DOHH2 (cell line): ENCODE measurements at regions not wholly inside any gene's neighbourhood (a gene's known extent, or its start where the extent isn't known, plus 50 kb on each side); places are given as distances from the start of the nearest gene placed in this dataset.
"Not testable (repeated sequence)": the region's sequence is repeated elsewhere in the genome, so short reads cannot be mapped to it uniquely, and the experiment has no call there.

Experiments used
- H3F3A ChIP-seq: fragments of 200-600 bp; sonication (generic), shearing (Covaris generic); 2 replicates; pipeline ENCODE4 v1.6.0; 2016; ENCODE audit warnings: antibody characterized with exemption, mild to moderate bottlenecking; ENCODE audit not compliant: control insufficient read depth, insufficient read depth
- H3K27ac ChIP-seq: fragments of 200-600 bp; sonication (generic); 2 replicates; pipeline ENCODE4 v1.5.1; 2014; ENCODE audit warnings: low read depth, mild to moderate bottlenecking, low read length, moderate library complexity
- H3K27me3 ChIP-seq: fragments of 200-600 bp; sonication (generic); 2 replicates; pipeline ENCODE4 v1.6.1; 2014; ENCODE audit warnings: mild to moderate bottlenecking, low read length, mixed read lengths; ENCODE audit not compliant: control insufficient read depth
- H3K36me3 ChIP-seq: fragments of 200-600 bp; sonication (generic); 2 replicates; pipeline ENCODE4 v1.6.1; 2014; ENCODE audit warnings: mild to moderate bottlenecking, low read length, moderate library complexity, mixed read lengths; ENCODE audit not compliant: control insufficient read depth
- H3K4me1 ChIP-seq: fragments of 200-600 bp; sonication (generic); 2 replicates; pipeline ENCODE4 v1.6.1; 2014; ENCODE audit warnings: mild to moderate bottlenecking, low read length, mixed read lengths; ENCODE audit not compliant: control insufficient read depth
- H3K4me2 ChIP-seq: fragments of 200-600 bp; sonication (generic); 2 replicates; pipeline ENCODE4 v1.6.0; 2014; ENCODE audit warnings: mild to moderate bottlenecking, low read length, moderate library complexity
- H3K4me3 ChIP-seq: fragments of 200-600 bp; sonication (generic); 2 replicates; pipeline ENCODE4 v1.5.1; 2014; ENCODE audit warnings: mild to moderate bottlenecking, low read length, mixed read lengths
- H3K79me2 ChIP-seq: fragments of 200-600 bp; sonication (generic); 2 replicates; pipeline ENCODE4 v1.6.1; 2014; ENCODE audit warnings: mild to moderate bottlenecking, low read length, mixed read lengths; ENCODE audit not compliant: control insufficient read depth
- H3K9me2 ChIP-seq: fragments of 200-600 bp; sonication (generic); replicated peaks from 2 replicates; pipeline ENCODE4 v1.6.1; 2014; ENCODE audit warnings: mild to moderate bottlenecking, low read length, mixed read lengths; ENCODE audit not compliant: control insufficient read depth
- H3K9me3 ChIP-seq: fragments of 200-600 bp; sonication (generic); 2 replicates; pipeline ENCODE4 v1.6.1; 2014; ENCODE audit warnings: antibody characterized with exemption, low read length, mixed read lengths; ENCODE audit not compliant: control insufficient read depth, insufficient read depth
- H4K20me1 ChIP-seq: fragments of 200-600 bp; sonication (generic); 2 replicates; pipeline ENCODE4 v1.6.0; 2014; ENCODE audit warnings: low read depth, mild to moderate bottlenecking, antibody characterized with exemption, low read length, moderate library complexity; ENCODE audit not compliant: control insufficient read depth, insufficient read depth
- EZH2phosphoT487 ChIP-seq: fragments of 200-600 bp; sonication (generic); IDR thresholded peaks from 2 replicates; pipeline ENCODE4 v1.6.1; 2017; ENCODE audit warnings: borderline replicate concordance, mild to moderate bottlenecking, antibody characterized with exemption, low read length, moderate library complexity, mixed read lengths
- TF ChIP-seq, protein P1 (sequence below): fragments of 200-600 bp; sonication (generic); IDR thresholded peaks from one replicate; pipeline ENCODE4 v1.5.1; 2014; ENCODE audit warnings: antibody characterized with exemption, mild to moderate bottlenecking, low read depth, low read length; ENCODE audit not compliant: poor library complexity, severe bottlenecking

DNA sequence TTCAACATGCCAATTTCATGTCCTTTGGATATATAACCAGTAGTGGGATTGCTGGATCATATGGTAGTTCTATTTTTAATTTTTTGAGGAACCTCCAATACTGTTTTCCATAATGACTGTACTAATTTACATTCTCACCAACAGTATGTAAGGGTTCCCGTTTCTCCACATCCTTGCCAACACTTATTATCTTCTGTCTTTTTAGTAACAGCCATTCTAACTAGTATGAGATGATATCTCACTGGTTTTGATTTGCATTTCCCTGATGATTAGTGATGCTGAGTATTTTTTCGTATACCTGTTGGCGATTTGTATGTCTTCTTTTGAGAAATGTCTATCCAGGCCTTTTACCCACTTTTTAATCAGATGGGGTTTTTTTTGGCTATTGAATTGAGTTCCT is 133.5 kb upstream of the MED14 start:
- Histone ChIP-seq H3K4me3 (no peak overlapping the region), H3K9me2 (no peaks in the 10 kb centered on the region), H3F3A (no peaks in the 10 kb centered on the region), H4K20me1 (no peaks in the 10 kb centered on the region), H3K36me3 (no peaks in the 10 kb centered on the region), H3K79me2 (no peaks in the 10 kb centered on the region), H3K4me2 (no peak overlapping the region), H3K4me1 (no peaks in the 10 kb centered on the region), H3K9me3 (no peaks in the 10 kb centered on the region), H3K27me3 (no peaks in the 10 kb centered on the region), H3K27ac (no peak overlapping the region)
- no peak for TF ChIP-seq EZH2phosphoT487
- TF ChIP-seq, protein P1, sequence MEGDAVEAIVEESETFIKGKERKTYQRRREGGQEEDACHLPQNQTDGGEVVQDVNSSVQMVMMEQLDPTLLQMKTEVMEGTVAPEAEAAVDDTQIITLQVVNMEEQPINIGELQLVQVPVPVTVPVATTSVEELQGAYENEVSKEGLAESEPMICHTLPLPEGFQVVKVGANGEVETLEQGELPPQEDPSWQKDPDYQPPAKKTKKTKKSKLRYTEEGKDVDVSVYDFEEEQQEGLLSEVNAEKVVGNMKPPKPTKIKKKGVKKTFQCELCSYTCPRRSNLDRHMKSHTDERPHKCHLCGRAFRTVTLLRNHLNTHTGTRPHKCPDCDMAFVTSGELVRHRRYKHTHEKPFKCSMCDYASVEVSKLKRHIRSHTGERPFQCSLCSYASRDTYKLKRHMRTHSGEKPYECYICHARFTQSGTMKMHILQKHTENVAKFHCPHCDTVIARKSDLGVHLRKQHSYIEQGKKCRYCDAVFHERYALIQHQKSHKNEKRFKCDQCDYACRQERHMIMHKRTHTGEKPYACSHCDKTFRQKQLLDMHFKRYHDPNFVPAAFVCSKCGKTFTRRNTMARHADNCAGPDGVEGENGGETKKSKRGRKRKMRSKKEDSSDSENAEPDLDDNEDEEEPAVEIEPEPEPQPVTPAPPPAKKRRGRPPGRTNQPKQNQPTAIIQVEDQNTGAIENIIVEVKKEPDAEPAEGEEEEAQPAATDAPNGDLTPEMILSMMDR = no peak

DNA sequence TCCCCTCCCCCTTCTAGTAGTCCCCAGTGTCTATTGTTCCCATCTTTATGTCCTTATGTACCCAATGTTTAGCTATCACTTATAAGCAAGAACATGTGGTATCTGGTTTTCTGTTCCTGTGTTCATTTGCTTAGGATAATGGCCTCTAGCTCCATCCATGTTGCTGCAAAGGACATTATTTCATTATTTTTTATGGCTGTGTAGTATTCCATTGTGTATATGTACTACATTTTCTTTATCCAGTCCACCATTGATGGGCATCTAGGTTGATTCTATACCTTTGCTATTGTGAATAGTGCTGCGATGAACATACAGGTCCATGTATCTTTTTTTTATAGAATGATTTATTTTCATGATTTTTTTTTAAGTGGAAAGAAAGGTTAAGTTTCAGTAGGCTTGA is 135.6 kb upstream of the MED14 start:
- H3K4me2 ChIP-seq, H3K36me3 ChIP-seq, H3K9me2 ChIP-seq, H3K4me1 ChIP-seq, H3K79me2 ChIP-seq, H3K9me3 ChIP-seq, H4K20me1 ChIP-seq, H3K27ac ChIP-seq, H3F3A ChIP-seq, H3K4me3 ChIP-seq, H3K27me3 ChIP-seq: not testable (repeated sequence)

DNA sequence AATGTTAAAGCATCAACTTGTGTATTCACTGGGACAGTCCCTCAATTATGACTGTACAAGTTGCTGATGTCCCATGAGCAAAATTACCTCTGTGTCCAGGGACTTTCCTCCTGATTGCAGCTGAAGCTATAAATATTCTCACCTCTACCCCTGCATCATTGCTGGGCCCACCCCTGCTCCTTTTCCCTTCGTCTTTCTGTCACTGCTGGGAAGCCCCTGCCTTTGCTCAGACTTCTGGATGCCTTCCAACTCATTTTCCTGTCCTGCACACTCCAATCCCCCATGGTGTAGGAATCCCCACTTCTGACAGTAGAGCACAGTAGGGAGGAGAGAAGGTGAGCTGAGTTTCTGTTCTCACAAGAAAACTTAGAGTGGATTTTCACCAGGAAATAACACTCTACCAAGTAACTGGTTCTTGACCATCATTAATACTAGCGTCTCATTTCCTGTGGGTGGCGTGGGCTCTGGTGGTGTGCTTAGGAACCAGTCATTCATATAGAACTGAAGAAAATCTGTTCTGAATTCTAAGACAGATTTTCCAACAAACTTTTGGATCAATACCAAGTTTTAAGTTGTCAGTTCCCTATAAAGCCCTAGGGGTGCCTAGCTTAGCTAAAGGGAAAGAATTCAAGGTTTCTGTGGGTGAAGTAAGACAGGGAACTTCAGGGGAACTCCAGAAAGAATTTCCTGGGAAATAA is 136.2 kb upstream of the MED14 start:
- TF ChIP-seq EZH2phosphoT487 = no peak
- TF ChIP-seq, protein P1 = no peak

DNA sequence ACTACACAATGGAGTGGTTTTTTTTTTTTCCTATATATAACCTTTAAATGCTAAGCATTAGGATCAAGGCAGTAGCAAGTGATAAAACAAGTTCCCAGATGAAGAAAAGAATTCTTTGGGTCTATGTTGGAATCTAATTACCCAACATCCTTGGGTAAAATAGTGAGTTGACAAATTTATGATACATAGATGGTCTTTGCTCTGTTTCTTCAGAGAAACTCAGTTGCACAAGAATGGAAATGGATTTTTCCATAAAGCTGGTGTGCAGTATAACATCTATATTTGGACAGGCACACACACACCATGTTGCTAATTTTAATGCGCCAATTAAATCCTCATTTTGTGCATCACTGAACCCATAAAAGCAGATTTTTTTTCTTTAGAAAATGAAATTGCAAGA is 137.0 kb upstream of the MED14 start:
- no peaks in the 10 kb centered on the region for H3K9me3 ChIP-seq
- no peaks in the 10 kb centered on the region for H4K20me1 ChIP-seq
- no peak overlapping the region for H3K4me3 ChIP-seq
- H3K79me2 ChIP-seq = no peaks in the 10 kb centered on the region
- TF ChIP-seq EZH2phosphoT487 = no peak
- TF ChIP-seq, protein P1 = no peak
- no peaks in the 10 kb centered on the region for H3K36me3 ChIP-seq
- no peak overlapping the region for H3K4me2 ChIP-seq
- no peaks in the 10 kb centered on the region for H3K27me3 ChIP-seq
- no peaks in the 10 kb centered on the region for H3K4me1 ChIP-seq
- no peaks in the 10 kb centered on the region for H3F3A ChIP-seq
- H3K9me2 ChIP-seq = no peaks in the 10 kb centered on the region
- no peak overlapping the region for H3K27ac ChIP-seq

More for the DNA sequence above, 136.2 kb upstream of the MED14 start:
- H3K79me2 ChIP-seq = no peaks in the 10 kb centered on the region
- no peak overlapping the region for H3K4me2 ChIP-seq
- no peaks in the 10 kb centered on the region for H3F3A ChIP-seq
- no peaks in the 10 kb centered on the region for H3K36me3 ChIP-seq
- no peaks in the 10 kb centered on the region for H3K9me2 ChIP-seq
- H3K27ac ChIP-seq = no peak overlapping the region
- H3K27me3 ChIP-seq = no peaks in the 10 kb centered on the region
- H3K4me3 ChIP-seq = no peak overlapping the region
- H3K9me3 ChIP-seq = no peaks in the 10 kb centered on the region
- H3K4me1 ChIP-seq = no peaks in the 10 kb centered on the region
- no peaks in the 10 kb centered on the region for H4K20me1 ChIP-seq
